Choroid plexus epithelial cell (primary cell): ENCODE measurements at regions not wholly inside any gene's neighbourhood (a gene's known extent, or its start where the extent isn't known, plus 50 kb on each side); places are given as distances from the start of the nearest gene placed in this dataset.

Experiments
- DNase-seq: peaks from one replicate; pipeline ENCODE4 v3.0.0-alpha.2; 2010; ENCODE audit warnings: low read depth
- H3K4me3 ChIP-seq: 2 replicates; pipeline ENCODE4 v1.5.1; 2011; ENCODE audit warnings: low read depth, mild to moderate bottlenecking, control low read depth, low read length, moderate library complexity
- TF ChIP-seq, protein P1 (sequence below): conservative IDR thresholded peaks from 2 replicates; pipeline ENCODE4 v1.5.1; 2011; ENCODE audit warnings: low read depth, mild to moderate bottlenecking, control low read depth, inconsistent platforms, low read length, moderate library complexity

DNA sequence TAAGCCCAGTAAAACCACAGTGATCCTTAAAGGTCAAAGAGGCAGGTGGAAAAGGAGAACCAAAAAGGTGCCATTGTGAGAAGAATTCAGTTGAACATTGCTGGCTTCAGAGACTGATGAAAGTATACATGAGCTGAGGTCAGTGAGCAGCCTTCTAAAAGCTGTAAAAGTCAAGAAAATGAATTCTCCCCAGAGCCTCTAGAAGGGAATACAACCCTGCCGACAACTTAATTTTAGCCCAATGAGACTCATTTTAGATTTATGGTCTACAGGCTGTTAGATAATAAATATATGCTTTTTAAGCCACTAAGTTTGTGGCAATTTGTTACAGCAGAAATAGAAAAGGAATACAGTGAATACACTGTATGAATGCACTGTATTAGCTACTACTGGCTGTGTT, 911.4 kb downstream of the TRIB2 start:
- no peak overlapping the region for H3K4me3 ChIP-seq
- TF ChIP-seq, protein P1, sequence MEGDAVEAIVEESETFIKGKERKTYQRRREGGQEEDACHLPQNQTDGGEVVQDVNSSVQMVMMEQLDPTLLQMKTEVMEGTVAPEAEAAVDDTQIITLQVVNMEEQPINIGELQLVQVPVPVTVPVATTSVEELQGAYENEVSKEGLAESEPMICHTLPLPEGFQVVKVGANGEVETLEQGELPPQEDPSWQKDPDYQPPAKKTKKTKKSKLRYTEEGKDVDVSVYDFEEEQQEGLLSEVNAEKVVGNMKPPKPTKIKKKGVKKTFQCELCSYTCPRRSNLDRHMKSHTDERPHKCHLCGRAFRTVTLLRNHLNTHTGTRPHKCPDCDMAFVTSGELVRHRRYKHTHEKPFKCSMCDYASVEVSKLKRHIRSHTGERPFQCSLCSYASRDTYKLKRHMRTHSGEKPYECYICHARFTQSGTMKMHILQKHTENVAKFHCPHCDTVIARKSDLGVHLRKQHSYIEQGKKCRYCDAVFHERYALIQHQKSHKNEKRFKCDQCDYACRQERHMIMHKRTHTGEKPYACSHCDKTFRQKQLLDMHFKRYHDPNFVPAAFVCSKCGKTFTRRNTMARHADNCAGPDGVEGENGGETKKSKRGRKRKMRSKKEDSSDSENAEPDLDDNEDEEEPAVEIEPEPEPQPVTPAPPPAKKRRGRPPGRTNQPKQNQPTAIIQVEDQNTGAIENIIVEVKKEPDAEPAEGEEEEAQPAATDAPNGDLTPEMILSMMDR: no peak
- DNase-seq: no peak

DNA sequence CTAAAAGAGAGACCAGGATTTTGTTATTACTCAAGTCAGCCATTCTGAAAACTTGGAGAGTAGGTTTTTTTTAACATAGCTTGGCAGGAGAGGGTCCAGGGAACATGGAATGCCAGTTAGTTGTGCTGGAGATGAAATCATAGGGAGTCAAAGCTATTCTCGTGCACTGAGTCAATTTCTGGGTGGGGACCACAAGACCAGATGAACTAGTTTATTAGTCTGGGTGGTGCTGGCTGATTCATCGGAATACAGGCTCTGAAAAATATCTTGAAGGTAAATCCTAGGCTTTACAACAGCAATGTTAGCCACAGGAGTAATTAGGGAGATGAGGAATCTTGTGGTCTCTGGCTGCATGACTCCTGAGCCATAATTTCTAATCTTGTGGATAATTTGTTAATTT, 921.4 kb downstream of the TRIB2 start:
- TF ChIP-seq, protein P1: no peak
- no peak overlapping the region for H3K4me3 ChIP-seq
- no peak for DNase-seq

DNA sequence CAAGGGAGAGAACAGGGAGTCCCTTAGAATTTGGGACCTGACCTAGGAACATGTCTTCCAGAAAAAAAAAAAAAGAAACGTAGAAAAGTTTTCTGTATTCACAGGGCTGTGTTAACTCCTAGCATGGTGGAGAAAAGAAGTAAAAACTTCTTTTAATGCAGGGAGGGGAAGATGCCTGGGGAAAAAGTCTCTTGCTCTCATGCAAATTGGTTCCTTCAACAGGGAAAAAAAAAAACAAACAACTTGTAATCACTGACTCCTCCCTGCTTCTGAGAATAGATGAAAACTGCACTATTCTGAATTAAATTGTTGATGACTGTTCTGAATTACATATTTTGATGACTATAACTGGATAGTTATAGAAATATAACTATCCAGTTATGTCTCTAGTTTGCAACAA, 933.2 kb downstream of the TRIB2 start:
- H3K4me3 ChIP-seq: no peak overlapping the region
- DNase-seq: no peak
- TF ChIP-seq, protein P1: no peak

DNA sequence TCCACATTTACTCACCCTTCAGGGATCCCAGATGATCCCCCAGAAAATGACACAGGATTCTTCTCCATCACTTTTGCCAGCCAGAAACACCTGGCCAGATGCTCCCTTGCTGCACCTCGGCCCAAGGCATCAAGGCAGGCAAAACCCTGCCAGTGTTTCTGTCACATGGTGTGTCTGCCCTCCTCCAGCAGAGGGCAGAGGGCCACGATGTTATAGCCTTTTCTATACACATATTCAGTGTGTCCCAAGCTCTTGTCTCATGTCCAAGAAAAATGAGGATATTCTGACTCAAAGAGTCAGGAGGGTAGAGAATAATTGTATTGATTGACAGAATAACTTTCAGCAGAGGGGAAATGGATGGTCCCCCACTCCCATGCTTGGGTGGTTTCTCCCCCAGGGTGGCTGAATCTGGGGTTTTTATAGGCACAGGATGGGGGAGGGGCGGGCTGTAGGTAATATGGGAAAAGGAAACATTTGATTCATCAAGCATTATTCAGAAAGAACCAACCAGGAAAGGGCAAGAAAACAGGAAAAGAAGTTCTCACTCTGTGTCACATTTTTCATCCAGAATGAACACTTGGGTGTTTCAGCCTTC, 933.9 kb downstream of the TRIB2 start:
- no peak overlapping the region for H3K4me3 ChIP-seq
- TF ChIP-seq, protein P1: no peak
- DNase-seq: no peak

DNA sequence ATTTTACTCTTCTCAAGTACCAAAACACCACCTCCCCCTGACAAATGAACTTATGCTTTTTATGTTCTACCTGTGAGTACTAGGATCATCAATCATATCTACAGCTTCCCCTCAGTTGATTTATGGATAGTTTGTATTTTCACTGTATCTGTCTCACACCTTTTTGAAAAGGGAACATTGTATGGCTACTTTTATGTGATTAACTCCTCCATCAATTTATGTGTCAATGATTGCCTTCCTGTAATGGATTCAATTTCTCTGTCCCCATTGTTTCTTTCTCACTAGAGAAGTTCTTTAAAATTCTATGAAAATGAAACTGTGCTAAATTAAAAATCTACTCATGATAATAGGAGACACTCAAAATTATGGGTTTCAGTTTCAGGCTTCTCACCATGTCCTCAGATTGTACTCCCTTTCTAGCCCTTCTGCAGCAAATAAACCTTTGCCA, 935.0 kb downstream of the TRIB2 start:
- no peak overlapping the region for H3K4me3 ChIP-seq
- DNase-seq: no peak
- TF ChIP-seq, protein P1: no peak

DNA sequence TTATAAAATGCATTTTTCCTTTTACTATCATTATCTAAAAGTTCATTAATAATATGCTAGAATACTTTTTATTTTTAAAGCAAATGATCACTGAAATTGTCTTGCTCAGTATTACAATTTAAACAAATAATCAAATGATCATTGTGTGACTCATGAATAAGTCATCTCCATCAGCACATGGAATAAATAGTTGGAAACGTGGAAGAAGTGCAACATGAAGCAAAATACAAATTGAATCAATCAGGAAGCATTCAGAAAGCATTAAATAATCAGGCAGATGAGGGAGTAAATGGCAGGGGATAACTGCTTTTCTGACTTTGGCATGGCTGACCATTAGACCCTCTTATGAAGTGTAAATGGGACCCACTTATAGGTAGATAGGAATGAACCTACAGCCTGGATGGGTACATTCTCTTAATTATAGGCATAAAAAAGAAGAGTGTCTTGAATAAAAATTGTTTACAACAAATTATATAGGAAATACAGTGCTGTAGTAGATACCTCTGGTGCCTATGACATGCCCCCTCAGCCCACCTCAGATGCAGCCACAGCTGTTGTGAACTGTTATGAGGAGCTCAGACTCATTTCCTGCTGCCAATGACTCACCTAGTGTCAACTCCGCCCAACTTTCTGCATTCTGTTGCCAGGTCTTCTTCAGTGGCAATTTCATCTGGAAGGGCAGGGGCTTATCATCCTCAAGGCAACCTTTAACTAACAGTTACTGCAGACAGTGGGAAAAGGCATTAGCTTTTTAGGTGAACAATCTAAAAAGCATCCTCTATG, 936.0 kb downstream of the TRIB2 start:
- H3K4me3 ChIP-seq: no peak overlapping the region
- peak; percentile 59 for DNase-seq
- TF ChIP-seq, protein P1: no peak

DNA sequence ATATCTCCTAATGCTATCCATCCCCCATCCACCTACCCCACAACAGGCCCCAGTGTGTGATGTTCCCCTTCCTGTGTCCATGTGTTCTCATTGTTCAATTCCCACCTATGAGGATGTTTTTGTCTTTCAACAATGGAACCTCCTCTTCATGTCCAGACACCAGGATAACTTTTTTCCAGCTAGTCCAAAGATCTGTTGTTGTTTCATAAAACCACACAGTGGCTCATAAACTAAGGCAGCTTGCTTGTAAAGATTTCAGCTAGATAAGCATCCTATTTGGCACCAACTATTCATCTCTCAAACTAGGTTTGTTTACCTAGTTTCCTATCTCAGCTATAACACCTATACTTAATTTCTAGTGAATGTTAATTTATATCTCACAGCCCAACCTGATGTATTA, 937.7 kb downstream of the TRIB2 start:
- TF ChIP-seq, protein P1: no peak
- H3K4me3 ChIP-seq: no peak overlapping the region
- DNase-seq: no peak
